Activated CD4-positive, alpha-beta T cell treated with anti-CD3 and anti-CD28 coated beads, Interleukin-2, amount 50 U/mL, for 16 hours (primary cell): ENCODE measurements at regions not wholly inside any gene's neighbourhood (a gene's known extent, or its start where the extent isn't known, plus 50 kb on each side); places are given as distances from the start of the nearest gene placed in this dataset.
"Not testable (repeated sequence)": the region's sequence is repeated elsewhere in the genome, so short reads cannot be mapped to it uniquely, and the experiment has no call there.

Experiments used
- DNase-seq: peaks from one replicate; pipeline ENCODE4 v3.0.0-alpha.2; 2020

- no peak for DNase-seq
Observed at GRCh38 chr9:24333629-24334028, 212.1 kb downstream of the IZUMO3 start.

DNA sequence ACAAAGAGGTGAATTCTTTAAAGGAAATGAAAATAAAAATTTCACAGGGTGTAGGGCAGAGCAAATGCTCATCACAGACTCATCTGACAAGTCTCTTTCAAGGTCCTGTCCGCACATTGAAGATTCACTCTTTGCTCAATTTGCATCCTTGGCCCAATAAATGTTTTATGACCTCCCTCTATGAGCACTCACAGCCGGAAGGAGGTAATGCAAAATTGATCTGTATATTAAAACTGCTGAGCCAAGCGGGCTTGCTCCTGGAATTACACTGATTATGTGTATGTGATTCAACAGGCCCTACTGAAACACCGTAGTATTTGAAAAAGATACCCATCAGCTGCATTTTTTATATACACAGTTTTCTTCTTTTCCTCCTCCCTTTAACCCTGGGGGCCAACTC lies 246.8 kb downstream of the IZUMO3 start:
- no peak for DNase-seq

- no peak for DNase-seq
Observed at GRCh38 chr9:24297931-24298330, 247.8 kb downstream of the IZUMO3 start.

DNA sequence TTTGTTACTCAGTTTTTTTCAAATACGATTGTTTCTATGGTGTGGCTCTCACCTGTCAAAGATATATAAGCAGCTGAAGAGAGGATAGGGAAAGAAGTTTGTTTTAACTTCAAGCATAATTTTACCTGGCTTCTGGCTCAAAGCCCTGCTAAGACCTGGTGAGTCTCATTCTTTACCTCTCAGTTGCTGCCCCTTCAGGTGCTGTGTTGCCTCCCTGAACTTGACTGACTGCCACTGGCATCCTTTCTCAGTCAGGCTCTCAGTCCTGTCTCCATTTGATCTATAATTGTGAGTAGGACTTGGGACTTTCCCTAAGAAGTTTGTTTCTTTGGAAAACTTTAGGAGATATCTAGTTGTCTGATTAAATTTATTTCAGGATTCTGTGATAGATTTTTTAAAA lies 249.6 kb downstream of the IZUMO3 start:
- no peak for DNase-seq

- no peak for DNase-seq
Observed at GRCh38 chr9:24293386-24293785, 252.3 kb downstream of the IZUMO3 start.

DNA sequence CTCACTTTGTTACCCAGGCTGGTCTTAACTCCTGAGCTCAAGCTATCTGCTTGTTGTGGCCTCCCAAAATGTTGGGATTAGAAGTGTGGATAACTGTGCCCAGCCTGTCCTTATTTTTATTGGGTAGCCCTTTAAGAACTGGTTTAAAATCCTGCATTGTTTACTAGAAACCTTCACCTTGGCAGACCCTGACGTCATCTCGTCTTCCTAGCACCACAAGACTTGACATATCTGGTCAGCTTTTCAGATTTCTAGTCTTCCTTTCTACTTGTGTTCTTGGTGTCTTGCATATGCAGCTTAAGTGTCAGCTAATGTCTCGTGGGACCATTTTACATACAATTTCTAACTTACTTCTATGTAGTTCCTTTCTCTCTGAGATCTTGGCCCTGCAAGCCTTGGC lies 258.9 kb downstream of the IZUMO3 start:
- DNase-seq, result no peak

- no peak for DNase-seq
Observed at GRCh38 chr9:24258626-24259025, 287.1 kb downstream of the IZUMO3 start.

GRCh38 chr9:24257726-24258125 lies 288.0 kb downstream of the IZUMO3 start:
- no peak for DNase-seq

GRCh38 chr9:24245988-24246387 lies 299.7 kb downstream of the IZUMO3 start:
- DNase-seq, result peak; percentile 3

GRCh38 chr9:24242576-24242975 lies 303.1 kb downstream of the IZUMO3 start:
- no peak for DNase-seq

DNA sequence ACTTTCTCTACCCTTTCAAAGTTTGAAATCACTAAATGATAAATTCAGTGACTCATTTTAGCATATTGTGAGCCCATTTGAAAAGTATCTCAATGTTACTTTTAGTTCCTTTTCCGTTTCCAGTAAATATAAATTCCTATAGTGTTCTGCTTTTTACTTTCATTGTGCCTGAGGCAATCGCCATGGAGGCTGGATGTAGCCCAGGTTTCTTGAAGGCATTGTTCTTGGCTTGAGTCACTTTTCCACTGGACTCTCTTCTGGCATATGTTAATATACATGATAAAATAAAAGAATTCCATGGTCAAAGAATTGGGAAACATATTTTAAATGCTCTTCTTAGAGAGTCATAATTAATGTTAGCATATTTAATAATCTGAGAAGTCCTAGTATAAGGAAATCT lies 327.0 kb downstream of the IZUMO3 start:
- no peak for DNase-seq

GRCh38 chr9:24210641-24211040 lies 335.1 kb downstream of the IZUMO3 start:
- DNase-seq, result no peak

DNA sequence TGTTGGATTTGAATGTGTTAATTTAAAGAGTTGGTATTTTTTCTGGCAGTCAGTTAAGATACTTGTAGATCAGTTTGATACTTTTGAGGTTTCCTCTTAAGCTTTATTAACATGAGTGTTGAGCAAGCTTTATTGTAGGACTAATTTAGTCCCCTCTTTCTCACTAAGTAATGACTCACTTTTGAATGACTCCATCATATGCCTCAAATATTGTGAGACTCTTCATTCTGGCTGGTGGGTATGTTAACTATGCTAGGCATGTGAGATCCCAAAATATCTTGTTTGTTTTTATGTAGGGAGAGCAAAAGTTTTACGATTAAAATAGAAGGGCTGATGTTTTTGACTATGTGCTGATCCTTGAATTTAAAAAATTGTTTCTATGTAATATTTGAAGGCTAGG lies 355.7 kb downstream of the IZUMO3 start:
- no peak for DNase-seq

DNA sequence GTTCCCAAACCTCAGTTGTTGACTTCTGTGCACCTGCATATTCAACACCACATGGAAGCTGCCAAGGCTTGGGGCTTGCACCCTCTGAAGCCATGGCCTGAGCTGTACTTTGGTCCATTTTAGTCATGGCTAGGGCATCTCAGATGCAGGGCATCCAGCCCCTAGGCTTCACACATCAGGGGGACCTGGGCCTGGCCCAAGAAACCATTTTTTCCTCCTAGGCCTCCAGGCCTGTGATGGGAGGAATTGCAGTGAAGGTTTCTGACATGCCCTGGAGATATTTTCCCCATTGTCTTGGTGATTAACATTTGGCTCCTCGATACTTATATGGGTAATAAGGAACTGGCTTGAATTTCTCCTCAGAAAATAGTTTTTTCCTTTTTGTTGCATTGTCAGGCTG lies 354.5 kb upstream of the ELAVL2 start:
- not testable (repeated sequence) for DNase-seq

GRCh38 chr9:24144796-24145195 lies 318.8 kb upstream of the ELAVL2 start:
- DNase-seq, result no peak

DNA sequence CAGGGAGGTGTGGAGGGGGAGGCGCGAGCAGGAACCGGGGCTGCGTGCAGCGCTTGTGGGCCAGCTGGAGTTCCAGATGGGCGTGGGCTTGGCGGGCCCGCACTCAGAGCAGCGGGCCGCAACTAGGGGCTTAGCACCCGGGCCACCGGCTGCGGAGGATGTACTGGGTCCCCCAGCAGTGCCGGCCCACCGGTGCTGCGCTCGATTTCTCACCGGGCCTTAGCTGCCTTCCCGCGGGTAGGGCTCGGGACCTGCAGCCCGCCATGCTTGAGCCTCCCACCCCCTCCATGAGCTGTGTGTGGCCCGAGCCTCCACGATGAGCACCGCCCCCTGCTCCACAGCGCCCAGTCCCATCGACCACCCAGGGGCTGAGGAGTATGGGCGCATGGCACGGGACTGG lies 309.0 kb upstream of the ELAVL2 start:
- not testable (repeated sequence) for DNase-seq

DNA sequence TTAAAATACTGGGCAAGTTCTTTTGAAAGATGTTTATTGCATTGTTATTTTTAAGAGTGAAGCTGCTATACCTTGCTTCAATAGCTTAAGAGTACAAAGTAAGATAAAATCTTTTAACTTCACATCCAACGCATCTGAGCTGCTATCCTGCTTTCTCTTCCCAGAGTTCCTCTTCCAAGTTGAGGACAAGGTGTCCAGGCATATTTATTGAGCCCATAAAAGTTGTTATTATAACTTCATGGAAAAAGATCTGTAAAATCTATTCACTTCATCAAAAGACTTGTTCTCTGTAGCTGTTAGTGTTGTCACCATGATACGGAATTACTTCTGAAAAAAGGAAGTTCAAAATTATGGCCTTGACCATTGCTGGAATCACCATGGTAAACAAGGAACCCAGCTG lies 306.2 kb upstream of the ELAVL2 start:
- no peak for DNase-seq

GRCh38 chr9:24127519-24127918 lies 301.5 kb upstream of the ELAVL2 start:
- no peak for DNase-seq

- no peak for DNase-seq
Observed at GRCh38 chr9:24118190-24118589, 292.1 kb upstream of the ELAVL2 start.

- DNase-seq, result no peak
Observed at GRCh38 chr9:24096756-24097155, 270.7 kb upstream of the ELAVL2 start.

DNA sequence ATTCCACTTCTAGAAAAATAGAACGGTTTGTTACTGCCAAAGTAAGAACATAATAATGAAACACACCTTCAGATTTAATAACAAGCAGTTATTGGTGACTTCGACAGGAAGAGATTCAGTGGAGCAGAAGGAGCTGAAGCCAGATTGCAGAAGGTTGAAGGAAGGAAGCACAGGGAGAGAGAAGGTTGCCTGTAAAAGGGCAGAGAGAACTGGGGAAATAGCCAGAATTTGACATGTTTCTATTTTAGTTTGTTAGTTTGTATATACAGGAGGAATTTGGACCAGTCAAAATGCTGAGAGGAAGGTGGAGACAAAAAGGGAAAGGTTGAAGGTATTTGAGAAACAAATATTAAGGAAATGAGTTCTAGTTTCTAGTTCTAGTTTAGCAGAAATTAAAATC lies 269.2 kb upstream of the ELAVL2 start:
- DNase-seq, result no peak

- DNase-seq, result no peak
Observed at GRCh38 chr9:24090566-24090965, 264.5 kb upstream of the ELAVL2 start.

DNA sequence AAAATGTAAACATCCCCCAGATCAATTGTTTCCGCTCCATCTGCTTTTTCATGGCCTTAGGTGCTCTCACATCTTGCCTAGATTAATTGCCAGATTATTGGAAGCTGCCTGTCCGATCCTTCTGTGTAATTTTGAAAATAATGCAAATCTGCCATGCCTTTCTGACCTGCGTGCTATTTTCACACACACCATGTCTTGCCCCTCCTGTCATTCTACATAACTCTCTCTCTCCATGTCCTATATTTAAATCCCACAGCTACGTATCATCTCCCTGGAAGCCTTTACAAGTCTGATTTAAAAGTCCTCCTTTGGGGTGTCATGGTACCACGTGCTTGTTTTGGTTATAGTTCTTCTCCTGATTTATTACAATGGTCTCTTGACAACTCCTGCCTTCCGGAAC lies 247.6 kb upstream of the ELAVL2 start:
- DNase-seq, result no peak

- no peak for DNase-seq
Observed at GRCh38 chr9:24073007-24073592, 247.1 kb upstream of the ELAVL2 start.

DNA sequence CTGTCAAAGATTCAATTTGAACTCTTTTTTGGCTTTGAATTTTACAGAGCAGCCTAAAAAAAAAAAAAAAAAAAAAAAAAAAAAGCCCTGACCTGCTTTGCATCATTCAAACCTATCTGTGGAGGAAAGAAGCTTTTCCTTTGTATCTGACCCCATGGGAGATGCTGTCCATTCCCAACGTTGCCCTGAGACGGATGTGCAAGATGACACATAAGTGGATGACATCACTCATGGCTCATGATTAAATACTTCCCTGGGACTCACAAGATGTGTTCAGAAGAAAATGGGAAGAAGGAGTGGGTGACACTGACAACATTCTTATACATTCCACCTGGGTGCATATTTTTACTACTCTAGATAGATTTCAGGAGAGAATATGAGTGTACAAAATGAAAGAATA lies 245.7 kb upstream of the ELAVL2 start:
- DNase-seq, result no peak

DNA sequence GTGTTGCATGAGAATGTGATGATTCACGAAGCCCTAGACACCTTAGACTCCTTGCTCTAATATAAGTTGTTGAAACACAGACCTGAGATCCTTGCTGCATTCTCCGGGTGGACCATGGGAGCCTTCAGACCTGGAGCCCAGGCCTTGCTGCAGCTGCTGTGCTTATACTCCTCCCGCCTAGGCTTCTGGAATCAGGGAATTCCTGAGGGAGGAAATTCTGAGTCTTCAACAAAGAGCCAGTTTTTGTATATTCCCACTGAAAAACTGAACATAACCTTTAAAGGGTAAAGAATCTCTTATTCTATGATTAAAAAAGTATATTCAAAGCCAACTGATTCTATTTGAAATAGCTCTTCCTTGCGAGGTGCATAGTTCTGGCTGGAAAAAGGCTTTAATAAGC lies 245.1 kb upstream of the ELAVL2 start:
- DNase-seq, result no peak
